NCI-H2171 treated with DMSO at 0.1 percent for 48 hours (cell line): ENCODE measurements at regions not wholly inside any gene's neighbourhood (a gene's known extent, or its start where the extent isn't known, plus 50 kb on each side); places are given as distances from the start of the nearest gene placed in this dataset.

Experiments
- DNase-seq: peaks from one replicate; lab custom pipeline; 2025; lab: John Stamatoyannopoulos, UW

DNA sequence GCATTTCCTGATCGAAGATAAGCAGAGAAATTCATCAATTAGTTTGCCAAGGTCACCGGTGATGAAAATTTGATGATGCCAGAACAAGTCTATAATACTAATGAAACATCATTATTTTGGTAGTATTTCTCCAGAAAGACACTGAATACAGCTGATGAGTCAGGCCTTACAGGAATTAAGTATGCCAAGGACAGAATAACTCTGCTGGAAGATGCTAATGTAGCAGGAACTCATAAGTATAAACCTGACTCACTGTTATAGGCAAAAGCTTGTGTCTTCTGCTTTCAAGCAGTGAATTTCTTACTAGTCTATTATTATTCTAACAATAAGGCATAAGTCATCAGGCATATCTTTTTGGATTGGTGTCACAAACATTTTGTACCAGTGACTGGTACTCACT, 1825.1 kb upstream of the IGFBP7 start:
- no peak for DNase-seq

GRCh38 chr4:58936436-58936835, 1826.3 kb upstream of the IGFBP7 start:
- DNase-seq: no peak

DNA sequence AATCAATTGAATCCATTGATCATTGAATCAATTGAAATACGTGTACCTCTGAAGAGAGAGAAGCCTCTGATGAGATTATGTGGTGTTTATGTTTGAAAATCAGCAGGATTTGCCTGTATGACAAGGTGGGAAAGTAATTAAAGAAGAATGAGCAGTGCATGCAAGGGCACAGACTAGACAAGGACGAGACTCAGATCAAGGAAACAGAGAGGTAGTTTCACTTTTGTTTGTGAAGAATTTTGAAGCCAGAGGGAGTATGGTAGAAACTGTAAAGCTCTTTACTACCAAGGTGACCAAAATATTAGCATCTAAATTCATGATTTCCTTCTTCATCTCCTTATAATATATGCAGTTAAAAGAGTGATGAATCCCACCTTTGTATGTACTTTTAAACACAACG, 1830.0 kb upstream of the IGFBP7 start:
- no peak for DNase-seq

DNA sequence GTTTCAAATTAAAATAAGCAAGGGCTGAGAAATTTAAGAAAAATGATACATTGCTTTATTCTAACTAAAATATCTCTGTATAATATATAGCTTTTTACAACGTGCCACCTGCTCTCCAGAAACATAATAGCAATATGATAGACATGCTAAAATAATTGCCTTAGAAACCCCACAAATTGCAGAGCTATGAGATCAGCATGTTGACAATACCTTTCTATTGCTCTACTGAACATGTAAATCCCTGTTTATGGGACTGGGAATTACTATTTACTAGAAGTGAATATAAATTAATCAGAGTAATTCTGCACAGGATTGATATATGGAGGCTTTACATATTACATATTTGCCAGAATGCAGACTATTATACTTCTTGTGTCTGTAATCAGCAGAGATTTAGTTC, 1831.1 kb upstream of the IGFBP7 start:
- DNase-seq: no peak

DNA sequence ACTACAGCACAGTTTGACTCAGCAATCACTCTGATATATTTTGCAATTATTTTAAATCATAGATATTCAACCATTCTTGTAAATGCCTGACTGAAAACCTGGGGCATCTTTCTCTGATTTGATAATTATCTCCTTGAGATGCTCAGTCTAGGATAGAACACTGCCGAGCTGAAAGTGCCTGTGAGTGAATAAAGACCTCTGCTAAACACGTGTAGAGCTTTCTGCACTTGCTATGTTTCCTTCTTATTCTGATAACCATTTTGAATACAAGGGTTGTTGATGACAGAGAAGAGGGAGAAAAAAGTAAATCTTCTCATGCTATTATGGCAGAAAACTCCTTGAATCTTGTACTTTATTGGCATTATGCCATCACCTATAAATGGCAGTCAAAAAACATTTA, 1843.4 kb upstream of the IGFBP7 start:
- DNase-seq: no peak

DNA sequence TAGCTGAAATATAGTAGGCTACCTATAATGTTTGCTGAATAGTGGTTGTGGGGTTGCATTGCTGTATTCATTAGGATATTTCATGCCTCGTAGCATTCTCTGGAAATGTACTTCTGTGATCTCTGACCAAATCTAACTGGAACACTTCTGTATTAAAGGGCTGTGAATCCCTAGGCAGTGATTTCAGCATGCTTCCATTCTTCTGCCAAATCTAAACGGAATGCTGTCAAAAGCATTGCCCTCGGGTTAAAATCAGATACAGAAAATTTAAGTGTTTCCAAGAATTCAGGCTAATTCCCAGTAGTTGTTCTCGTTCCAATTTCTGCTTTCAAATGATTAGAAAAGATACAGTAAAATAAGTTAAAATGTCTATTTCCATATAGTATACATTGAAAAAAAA, 1847.5 kb upstream of the IGFBP7 start:
- DNase-seq: no peak

- no peak for DNase-seq
Measured at GRCh38 chr4:58961283-58961682, 1851.1 kb upstream of the IGFBP7 start.

DNA sequence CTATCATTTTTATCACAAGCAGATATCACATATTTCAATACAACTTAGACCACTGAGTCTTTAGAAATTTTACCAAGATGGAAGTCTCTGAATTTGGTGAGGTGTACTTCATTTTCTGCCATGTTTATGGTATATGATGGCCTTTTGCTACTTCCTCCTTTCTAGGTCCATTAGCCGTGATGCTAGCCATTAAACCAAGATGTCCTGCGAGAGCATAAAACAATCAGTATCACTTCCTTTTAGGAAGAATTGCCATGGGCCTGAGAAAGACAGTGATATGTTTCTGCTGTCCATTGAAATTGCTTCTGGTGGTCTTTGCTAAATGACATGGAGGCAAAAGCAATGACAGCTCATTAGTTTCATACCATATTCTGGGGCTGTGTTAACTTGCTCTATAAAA, 1851.7 kb upstream of the IGFBP7 start:
- DNase-seq: no peak

DNA sequence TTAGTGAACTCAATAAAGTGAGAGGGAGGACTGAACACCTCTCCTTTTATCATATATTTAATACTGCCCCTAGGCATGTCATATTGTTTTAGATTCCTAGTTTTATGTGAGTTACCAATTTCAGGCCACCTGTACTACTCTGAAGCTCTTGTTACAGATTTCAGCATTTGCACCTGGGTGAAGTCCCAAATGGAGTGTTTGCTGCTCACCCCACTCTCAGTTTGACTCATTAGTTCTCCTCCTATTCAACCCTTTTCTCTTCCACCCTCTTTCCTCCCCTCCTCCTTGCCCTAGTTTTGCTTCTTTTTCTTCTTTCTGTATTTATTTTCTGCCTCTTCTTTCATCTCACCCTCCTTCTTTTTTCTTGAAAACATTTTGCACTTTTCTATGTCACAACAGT, 1852.2 kb upstream of the IGFBP7 start:
- no peak for DNase-seq

DNA sequence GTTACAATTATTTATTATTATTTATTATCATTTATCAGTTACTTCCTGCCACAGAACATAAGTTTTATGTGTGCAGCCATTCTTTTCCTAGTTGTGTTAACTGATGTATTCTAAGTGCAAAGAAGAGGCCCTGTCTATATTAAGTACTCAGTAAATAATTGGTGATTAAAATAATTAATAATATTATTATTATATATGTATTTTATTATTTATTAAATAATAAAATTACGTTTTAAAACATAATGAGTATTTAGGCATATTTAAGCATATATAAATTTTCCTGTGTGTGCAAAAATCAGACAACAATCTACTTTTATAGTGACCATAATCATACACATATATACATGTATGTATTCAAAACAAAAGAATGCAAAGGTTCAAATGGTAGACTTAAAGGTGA, 1871.6 kb upstream of the IGFBP7 start:
- DNase-seq: no peak

- DNase-seq: no peak
Measured at GRCh38 chr4:58983887-58984286, 1873.7 kb upstream of the IGFBP7 start.

DNA sequence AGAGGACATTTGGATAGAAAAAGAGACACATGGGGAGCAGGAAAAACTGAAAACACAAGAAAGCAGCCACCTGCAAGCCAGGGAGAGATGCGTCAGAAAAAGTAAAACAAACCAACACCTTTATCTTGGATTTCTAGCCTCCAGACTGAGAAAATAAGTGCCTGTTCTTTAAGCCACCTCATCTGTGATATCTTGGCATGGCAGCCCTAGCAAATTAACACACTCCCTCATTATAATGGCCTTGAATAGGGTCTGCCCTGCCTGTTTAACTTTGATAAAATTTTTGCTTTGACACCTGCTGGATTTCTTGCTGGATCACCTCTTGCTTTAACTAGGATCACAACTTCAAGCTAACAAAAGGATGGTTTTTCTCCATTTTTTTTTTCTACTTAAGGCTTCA, 1892.0 kb upstream of the IGFBP7 start:
- no peak for DNase-seq

DNA sequence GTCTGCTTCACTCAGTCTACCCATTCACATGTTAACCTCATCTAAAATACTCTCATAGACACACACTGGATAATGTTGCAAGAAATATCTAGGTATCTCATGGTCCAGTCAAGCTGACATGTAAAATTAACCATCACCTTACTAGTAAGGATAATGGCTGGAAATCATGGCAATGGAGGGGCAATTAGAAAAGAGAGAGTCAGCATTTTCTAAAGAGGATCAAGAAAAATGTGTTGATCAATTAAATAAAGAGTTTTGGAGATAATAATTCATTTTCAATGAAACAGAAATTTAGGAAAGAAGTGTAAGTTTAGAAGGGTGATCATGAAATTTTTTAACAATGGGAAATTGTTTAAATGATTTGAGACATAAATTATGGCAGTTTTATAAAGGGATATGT, 1914.1 kb upstream of the IGFBP7 start:
- no peak for DNase-seq

DNA sequence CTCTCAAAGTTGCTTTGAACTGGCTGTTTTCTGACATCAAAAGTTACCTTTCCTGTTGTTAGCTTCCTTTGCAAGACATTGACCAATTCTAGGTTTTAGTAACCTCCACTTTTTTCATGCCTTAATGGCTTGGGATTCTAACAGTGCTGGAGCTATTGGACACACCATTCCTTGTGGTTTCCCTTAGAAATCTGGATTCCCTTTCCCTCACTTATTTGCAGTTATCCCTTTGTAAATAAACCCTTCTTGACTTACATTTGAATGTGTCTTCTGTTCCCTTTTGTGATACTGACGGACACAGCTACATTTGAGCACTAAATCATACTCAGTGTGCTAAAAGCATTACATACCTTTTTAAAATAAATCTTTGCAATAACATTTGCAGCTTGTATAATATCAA, 1927.6 kb upstream of the IGFBP7 start:
- no peak for DNase-seq

DNA sequence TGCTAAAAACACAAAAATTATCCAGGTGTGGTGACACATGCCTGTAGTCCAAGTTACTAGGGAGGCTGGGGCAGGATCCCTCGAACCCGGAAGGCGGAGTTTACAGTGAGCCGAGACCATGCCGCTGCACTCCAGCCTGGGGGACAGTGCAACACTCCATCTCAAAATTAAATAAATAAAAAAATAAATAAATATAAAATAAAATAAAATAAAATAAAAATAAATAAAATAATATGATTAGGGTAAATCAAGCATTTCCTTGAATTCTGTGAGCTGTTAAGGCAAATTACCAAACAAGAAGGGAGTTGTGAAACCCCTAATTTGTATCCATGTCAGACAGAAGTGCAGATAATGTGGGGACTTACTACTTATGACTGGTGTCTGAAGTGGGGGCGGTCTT, 1928.9 kb upstream of the IGFBP7 start:
- no peak for DNase-seq

GRCh38 chr4:59044286-59044900, 1934.2 kb upstream of the IGFBP7 start:
- DNase-seq: no peak

GRCh38 chr4:59054086-59054485, 1943.9 kb upstream of the IGFBP7 start:
- no peak for DNase-seq

DNA sequence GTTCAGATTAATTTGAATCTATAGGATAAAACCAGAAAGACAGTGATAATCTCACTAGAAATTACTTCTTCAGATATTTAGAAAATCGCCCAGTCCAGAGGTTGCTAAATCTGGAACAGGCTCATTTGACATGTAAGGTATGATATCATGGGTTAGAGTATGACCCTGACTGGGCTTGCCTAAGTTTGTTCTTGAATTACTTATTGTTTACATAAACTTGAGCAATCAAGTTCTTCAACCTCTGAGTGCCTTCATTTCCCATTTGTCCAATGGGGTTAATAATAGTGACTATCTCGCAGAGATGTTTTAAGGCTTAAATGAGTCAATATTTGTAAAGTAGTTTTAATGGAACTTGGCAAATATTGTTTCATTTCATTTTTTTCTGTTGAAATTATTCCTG, 1947.6 kb upstream of the IGFBP7 start:
- DNase-seq: no peak

GRCh38 chr4:59058543-59058942, 1948.4 kb upstream of the IGFBP7 start:
- no peak for DNase-seq

DNA sequence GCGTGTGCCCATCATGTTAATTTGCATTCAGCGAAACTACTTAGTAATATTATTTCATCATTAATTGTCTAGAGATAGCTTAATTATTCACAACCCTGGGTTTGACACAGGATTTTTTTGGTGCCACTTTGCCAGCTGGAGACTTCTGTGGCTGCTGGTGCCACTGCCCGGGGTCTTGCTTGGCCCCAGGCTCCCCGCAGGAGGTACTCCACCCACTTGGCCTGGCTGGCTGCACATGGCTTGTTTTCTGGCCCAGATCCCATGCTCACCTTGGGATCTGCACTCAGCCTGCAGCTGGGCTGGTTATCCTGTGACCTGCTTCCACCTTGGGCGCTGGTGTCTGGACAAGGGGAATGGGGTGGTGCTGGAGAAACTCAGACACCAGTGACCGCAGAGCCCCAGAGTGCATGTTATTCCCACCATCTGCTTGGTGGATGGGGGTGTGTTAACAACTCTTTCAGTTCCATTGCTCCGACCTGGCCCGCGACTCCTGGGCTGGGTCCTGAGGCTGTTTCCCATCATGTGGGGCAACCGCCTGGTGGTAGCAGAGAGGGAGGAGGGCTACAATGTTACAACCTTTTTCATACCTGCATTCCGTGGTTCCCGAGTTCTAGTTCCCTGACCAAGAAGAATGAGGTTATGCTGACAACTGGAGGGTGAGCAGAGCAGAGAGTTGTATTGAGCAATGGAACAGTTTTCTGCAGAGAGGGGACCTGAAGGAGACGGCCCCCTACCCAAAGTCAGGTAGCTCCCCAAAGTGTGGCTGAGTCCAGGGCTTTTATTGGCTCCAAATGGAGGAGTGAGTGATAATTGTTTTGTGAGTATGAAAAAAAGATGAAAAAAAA, 1950.0 kb upstream of the IGFBP7 start:
- no peak for DNase-seq

DNA sequence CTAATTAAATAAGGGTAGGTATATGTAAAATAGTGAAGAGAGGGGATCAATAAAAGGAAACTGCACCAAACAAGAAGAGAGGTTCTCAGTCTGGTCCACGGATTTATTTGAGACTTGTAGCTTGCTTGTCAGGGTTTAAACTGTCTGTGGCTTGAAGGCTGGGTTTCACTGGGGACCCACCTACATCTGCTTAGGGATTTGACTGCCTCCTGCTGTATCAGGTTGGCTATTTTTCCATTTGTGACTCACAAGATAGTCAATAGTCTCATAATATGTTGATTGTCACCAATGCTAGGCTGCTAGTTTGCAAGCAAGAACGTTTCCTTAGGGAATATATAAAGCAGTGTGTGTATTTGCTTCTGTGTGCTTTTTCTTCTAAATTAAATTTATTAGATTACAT, 1950.7 kb upstream of the IGFBP7 start:
- no peak for DNase-seq

DNA sequence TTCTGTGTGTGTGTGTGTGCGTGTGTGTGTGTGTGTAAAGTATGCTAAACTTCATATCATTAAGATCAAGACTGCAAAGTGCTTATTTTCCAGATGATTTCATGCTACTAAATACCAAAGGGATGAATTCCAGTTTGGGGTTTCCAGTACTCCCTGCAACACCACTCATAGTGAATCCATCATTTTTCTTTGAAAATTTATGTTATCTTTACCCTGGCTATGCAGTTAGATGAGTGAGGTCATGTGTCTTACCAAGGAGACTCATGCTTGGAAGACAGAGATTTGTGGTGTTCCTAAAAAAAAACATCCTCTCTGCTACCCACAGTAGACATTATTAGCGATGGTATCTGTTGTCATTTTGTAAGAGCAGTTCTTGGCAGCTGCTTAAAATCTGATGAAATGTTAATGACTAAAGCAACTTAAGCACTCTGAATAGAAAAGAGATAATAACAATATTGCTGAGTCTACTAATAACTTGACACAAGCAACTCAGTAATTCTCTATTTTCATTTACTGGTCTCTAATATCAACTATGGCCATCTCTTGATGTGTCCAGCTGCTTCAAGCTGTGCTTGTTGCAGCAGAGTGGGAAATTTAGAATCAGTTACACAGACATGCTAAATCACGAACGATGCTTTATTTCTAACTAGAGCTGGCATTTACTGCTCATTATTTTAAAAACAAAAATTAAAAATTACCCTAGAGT, 1953.0 kb upstream of the IGFBP7 start:
- no peak for DNase-seq

DNA sequence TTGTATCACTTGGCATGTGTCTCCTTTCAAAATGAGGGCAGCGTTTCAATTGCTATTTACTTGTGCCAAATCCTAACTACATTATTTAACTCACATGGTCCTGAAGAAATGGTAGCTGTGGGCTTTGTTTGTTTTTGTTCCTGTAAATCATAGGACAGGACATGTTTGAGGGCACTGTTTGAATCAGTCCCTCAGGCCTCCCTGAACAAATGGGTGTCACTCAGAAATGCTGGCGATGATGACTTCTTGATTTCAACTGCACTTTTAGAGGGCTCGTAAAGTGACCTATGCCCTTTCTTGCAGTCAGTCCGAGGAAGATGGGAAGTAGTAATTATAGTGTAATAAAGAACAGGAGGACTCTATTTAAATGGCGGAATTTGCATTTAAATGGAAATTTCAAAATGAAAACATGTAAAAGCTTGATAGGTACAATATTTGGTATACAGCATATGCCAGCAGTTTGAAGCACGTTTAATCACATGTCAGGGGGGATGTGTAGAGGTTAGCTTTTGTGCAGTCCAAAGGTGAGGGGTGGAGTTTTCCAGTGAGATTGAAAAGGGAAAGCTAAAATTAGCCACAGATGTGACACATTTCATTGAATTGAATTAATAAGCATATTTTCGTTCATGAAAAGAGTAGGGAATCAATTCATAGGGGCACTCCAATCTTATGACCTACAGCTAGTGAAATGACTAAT, 1958.7 kb upstream of the IGFBP7 start:
- no peak for DNase-seq
